PFSK-1 (cell line): ENCODE measurements at regions not wholly inside any gene's neighbourhood (a gene's known extent, or its start where the extent isn't known, plus 50 kb on each side); places are given as distances from the start of the nearest gene placed in this dataset.

Source experiments
- SIN3A ChIP-seq: IDR thresholded peaks from 2 replicates; pipeline ENCODE4 v1.6.1; 2012; ENCODE audit warnings: mild to moderate bottlenecking, low read length, moderate library complexity, borderline replicate concordance; ENCODE audit not compliant: insufficient read depth
- TAF1 ChIP-seq: IDR thresholded peaks from 2 replicates; pipeline ENCODE4 v1.6.1; 2012; ENCODE audit warnings: low read length, control low read depth, borderline replicate concordance; ENCODE audit not compliant: insufficient read depth
- TF ChIP-seq, protein P1 (sequence below), 2 experiments: IDR thresholded peaks; 2 replicates each; pipeline versions ENCODE4 v1.6.1 to v1.8.0; 2011 to 2012; ENCODE audit warnings: low read depth in 2 of 2, low read length in 2 of 2, control low read depth in 1 of 2, inconsistent platforms in 1 of 2, mild to moderate bottlenecking in 1 of 2, moderate library complexity in 1 of 2; ENCODE audit not compliant: insufficient read depth in 1 of 2

GRCh38 chr10:4282496-4282895 is 497.5 kb upstream of the KLF6 start:
- no peak for TF ChIP-seq TAF1
- TF ChIP-seq, protein P1, sequence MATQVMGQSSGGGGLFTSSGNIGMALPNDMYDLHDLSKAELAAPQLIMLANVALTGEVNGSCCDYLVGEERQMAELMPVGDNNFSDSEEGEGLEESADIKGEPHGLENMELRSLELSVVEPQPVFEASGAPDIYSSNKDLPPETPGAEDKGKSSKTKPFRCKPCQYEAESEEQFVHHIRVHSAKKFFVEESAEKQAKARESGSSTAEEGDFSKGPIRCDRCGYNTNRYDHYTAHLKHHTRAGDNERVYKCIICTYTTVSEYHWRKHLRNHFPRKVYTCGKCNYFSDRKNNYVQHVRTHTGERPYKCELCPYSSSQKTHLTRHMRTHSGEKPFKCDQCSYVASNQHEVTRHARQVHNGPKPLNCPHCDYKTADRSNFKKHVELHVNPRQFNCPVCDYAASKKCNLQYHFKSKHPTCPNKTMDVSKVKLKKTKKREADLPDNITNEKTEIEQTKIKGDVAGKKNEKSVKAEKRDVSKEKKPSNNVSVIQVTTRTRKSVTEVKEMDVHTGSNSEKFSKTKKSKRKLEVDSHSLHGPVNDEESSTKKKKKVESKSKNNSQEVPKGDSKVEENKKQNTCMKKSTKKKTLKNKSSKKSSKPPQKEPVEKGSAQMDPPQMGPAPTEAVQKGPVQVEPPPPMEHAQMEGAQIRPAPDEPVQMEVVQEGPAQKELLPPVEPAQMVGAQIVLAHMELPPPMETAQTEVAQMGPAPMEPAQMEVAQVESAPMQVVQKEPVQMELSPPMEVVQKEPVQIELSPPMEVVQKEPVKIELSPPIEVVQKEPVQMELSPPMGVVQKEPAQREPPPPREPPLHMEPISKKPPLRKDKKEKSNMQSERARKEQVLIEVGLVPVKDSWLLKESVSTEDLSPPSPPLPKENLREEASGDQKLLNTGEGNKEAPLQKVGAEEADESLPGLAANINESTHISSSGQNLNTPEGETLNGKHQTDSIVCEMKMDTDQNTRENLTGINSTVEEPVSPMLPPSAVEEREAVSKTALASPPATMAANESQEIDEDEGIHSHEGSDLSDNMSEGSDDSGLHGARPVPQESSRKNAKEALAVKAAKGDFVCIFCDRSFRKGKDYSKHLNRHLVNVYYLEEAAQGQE (IDR thresholded peaks at IDR 0.05; ENCODE audit: insufficient read depth in 1 of 2, low read depth in 2 of 2, low read length in 2 of 2) = no peak
- no peak for TF ChIP-seq SIN3A
